ENCODE measurements at regions not wholly inside any gene's neighbourhood (a gene's known extent, or its start where the extent isn't known, plus 50 kb on each side); places are given as distances from the start of the nearest gene placed in this dataset.

- no peak overlapping the region for H3K27ac ChIP-seq
- no peak for TF ChIP-seq ZFX (IDR thresholded peaks at IDR 0.05)
- TF ChIP-seq CTCF (conservative IDR thresholded peaks at IDR 0.05), result no peak
Measured at GRCh38 chr12:124238886-124239285, 56.0 kb upstream of the RFLNA start.

GRCh38 chr12:124240493-124240892 lies 54.4 kb upstream of the RFLNA start:
- H3K27ac ChIP-seq, result no peak overlapping the region
- no peak for TF ChIP-seq ZFX (IDR thresholded peaks at IDR 0.05)
- TF ChIP-seq CTCF (conservative IDR thresholded peaks at IDR 0.05), result no peak

DNA sequence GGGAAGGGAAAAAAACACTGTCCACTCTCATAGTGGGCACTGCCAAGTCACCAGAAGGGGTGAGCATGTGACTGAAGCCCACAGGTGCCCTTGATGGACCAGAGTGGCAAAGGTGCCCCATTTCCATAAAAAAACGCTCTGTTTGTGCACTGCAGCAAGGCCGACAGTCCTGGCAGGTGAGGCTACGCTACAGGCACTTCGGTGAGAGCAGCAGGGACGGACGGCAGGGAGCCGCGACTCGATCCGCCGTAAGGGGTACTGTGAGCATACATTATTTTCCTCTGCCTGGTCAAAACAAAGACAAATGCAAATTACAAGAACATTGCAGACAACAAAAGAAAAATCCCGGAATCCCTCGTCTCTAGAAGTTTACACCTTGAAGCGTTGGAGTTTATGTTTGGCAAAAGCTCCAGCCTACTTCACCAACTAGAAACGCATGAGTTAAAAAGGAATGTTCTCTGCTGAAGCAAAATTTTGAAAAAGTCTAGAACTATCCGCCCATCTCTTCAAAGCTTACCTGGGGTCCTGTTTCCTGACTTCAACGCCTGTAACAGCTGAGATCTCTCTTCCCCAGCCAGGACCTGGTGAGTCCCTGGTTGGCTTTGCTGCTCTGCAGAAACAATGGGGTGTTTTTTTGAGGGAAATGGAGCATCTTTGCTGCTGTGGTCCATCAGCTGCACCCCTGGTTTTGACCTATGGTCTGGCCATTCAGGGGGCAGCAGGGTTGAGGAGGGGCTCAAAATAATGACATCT lies 52.9 kb upstream of the RFLNA start:
- H3K27ac ChIP-seq, result no peak overlapping the region
- TF ChIP-seq ZFX (IDR thresholded peaks at IDR 0.05) (no peak), CTCF (conservative IDR thresholded peaks at IDR 0.05) (no peak)

DNA sequence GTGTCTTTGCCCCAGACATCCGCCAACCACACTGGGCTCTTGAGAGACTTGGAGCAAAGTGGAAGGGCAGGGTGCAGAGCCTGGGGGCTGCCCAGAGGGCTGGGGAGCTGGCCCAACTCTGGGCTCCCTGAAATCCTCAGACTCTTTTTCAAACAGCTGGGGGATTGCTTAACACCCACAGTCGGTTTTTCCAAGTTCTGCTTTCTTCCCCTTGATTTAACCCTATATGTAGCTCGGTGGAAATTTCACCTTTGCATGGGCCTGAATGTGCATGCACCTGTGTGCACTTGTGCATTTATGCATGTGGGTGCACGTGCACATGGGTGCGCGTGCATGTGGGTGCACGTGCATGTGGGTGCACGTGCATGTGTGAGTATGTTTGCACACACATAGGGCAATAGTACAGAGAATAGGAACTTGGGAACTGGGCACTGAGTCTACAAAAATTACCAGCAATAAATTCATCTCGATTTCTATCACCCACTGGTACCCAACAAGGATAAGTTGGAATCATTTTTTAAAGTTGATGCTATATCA lies 52.3 kb upstream of the RFLNA start:
- TF ChIP-seq CTCF (conservative IDR thresholded peaks at IDR 0.05), result no peak
- no peak for TF ChIP-seq ZFX (IDR thresholded peaks at IDR 0.05)
- H3K27ac ChIP-seq, result no peak overlapping the region

- TF ChIP-seq ZFX (IDR thresholded peaks at IDR 0.05) (no peak), CTCF (conservative IDR thresholded peaks at IDR 0.05) (no peak)
- no peak overlapping the region for H3K27ac ChIP-seq
Measured at GRCh38 chr12:124243936-124244335, 51.0 kb upstream of the RFLNA start.
